ENCODE measurements at regions not wholly inside any gene's neighbourhood (a gene's known extent, or its start where the extent isn't known, plus 50 kb on each side); places are given as distances from the start of the nearest gene placed in this dataset.

GRCh38 chr5:111598996-111599395, 86.7 kb upstream of the STARD4 start:
- Histone ChIP-seq H3K4me2 (ENCODE audit: low read depth, low read length) (no peak overlapping the region), H3K27ac (ENCODE audit: insufficient read depth, low read length) (no peak overlapping the region), H3K9me3 (ENCODE audit: control insufficient read depth, insufficient read depth, low read length) (no peaks in the 10 kb centered on the region; the same call in 1 of the 2 replicates), H3K9ac (ENCODE audit: low read depth, low read length) (no peak overlapping the region), H4K5ac (ENCODE audit: low read depth, low read length) (no peak overlapping the region), H3K4me1 (ENCODE audit: control insufficient read depth, insufficient read depth, low read length) (peaks cover 2% of the 10 kb centered on the region; the same call in 1 of the 2 replicates), H3K4me3 (ENCODE audit: insufficient read depth, low read depth, low read length) (no peak overlapping the region), H2BK120ac (ENCODE audit: low read depth, low read length) (no peak overlapping the region), H4K91ac (ENCODE audit: insufficient read depth, low read depth, low read length) (no peak overlapping the region), H2BK5ac (ENCODE audit: low read depth, low read length, poor library complexity, severe bottlenecking) (no peak overlapping the region), H3K79me1 (ENCODE audit: low read depth in 1 of 2, low read length in 2 of 2) (no peaks in the 10 kb centered on the region), H3K9me1 (ENCODE audit: insufficient read depth, low read length) (no peaks in the 10 kb centered on the region), H3K18ac (ENCODE audit: low read depth, low read length) (no peak overlapping the region), H3K14ac (replicated peaks; ENCODE audit: low read depth, low read length) (no peak overlapping the region), H3K4ac (ENCODE audit: low read depth, low read length) (no peak overlapping the region), H4K8ac (ENCODE audit: low read depth in 2 of 2, low read length in 2 of 2) (no peak overlapping the region), H3K56ac (ENCODE audit: extremely low read depth, insufficient read depth, low read length) (no peak overlapping the region), H4K20me1 (ENCODE audit: insufficient read depth, low read length) (no peaks in the 10 kb centered on the region), H2BK15ac (ENCODE audit: low read depth, low read length) (no peak overlapping the region), H2AK5ac (ENCODE audit: low read depth, low read length) (no peak overlapping the region), H2AFZ (replicated peaks; ENCODE audit: low read length, poor library complexity) (no peak overlapping the region), H2BK20ac (ENCODE audit: low read depth, low read length) (no peak overlapping the region), H3K36me3 (ENCODE audit: control insufficient read depth, insufficient read depth, low read length) (no peaks in the 10 kb centered on the region), H3K23ac (ENCODE audit: low read depth, low read length) (no peak overlapping the region), H2AK9ac (replicated peaks; ENCODE audit: low read depth, low read length, poor library complexity) (no peak overlapping the region), H3K27me3 (ENCODE audit: control insufficient read depth, insufficient read depth, low read length) (peaks cover 16% of the 10 kb centered on the region)
- CTCF ChIA-PET, result no interaction called here
- dilution Hi-C loops (cut with HindIII; ENCODE audit: low sequenced_read_pairs, unreplicated experiment), result no loop called here
- intact Hi-C loops (cut with micrococcal nuclease), result no loop called here
- no CpG with 5 or more reads among the region's 2 CpGs for WGBS, 2 experiments (ENCODE audit: extremely low coverage in 2 of 2, insufficient read length in 1 of 2)
- no peak for TF ChIP-seq NFE2L2 (IDR thresholded peaks at IDR 0.05; ENCODE audit: low read depth, low read length)
- DNase-seq, result no peak
- no TSS peak for BruUV-seq (replicated peaks)
- no peak for ATAC-seq (ENCODE audit: low read depth)
- POLR2A ChIA-PET (ENCODE audit: unreplicated experiment), result no interaction called here
- in situ Hi-C loops (cut with MboI; ENCODE audit: low sequenced_read_pairs), result no loop called here

Measured in IMR-90 (cell line).